ENCODE measurements at regions not wholly inside any gene's neighbourhood (a gene's known extent, or its start where the extent isn't known, plus 50 kb on each side); places are given as distances from the start of the nearest gene placed in this dataset.

DNA sequence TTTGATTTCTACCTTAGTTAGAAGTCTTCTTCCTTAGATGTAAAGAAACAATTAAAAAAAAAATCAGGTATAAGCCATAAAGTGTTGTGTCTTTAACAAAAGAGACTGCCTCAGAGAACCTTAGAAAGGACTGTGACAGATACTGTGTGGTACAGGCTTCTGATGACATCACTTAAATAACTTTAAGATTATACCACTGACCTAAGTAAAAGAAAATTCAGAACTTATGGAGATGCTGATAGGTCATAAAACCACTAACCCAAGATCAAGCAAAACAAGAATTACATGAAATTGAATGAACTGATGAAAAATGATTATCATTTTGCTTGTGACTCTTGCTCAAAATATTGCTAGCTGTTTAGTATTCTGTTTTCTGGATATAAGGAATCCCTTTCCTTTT lies 220.8 kb downstream of the NRIP1 start:
- TF ChIP-seq NFIC (IDR thresholded peaks at IDR 0.05) (no peak), NR2C2 (CRISPR knock-in tag; IDR thresholded peaks at IDR 0.05) (no peak), NR2C2 (tag; IDR thresholded peaks at IDR 0.05) (no peak), ZNF24 (IDR thresholded peaks at IDR 0.05) (no peak), IRF2 (CRISPR knock-in tag; IDR thresholded peaks at IDR 0.05) (no peak), ILF3 (IDR thresholded peaks at IDR 0.05; ENCODE audit: borderline replicate concordance) (no peak), ZNF274 (IDR thresholded peaks at IDR 0.05; ENCODE audit: borderline replicate concordance, low read depth, low read length) (no peak)
- TF ChIP-seq, protein P1, sequence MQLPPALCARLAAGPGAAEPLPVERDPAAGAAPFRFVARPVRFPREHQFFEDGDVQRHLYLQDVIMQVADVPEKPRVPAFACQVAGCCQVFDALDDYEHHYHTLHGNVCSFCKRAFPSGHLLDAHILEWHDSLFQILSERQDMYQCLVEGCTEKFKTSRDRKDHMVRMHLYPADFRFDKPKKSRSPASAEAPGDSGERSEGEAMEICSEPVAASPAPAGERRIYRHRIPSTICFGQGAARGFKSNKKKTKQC (CRISPR knock-in tag; IDR thresholded peaks at IDR 0.05), result no peak
- TF ChIP-seq, protein P2, sequence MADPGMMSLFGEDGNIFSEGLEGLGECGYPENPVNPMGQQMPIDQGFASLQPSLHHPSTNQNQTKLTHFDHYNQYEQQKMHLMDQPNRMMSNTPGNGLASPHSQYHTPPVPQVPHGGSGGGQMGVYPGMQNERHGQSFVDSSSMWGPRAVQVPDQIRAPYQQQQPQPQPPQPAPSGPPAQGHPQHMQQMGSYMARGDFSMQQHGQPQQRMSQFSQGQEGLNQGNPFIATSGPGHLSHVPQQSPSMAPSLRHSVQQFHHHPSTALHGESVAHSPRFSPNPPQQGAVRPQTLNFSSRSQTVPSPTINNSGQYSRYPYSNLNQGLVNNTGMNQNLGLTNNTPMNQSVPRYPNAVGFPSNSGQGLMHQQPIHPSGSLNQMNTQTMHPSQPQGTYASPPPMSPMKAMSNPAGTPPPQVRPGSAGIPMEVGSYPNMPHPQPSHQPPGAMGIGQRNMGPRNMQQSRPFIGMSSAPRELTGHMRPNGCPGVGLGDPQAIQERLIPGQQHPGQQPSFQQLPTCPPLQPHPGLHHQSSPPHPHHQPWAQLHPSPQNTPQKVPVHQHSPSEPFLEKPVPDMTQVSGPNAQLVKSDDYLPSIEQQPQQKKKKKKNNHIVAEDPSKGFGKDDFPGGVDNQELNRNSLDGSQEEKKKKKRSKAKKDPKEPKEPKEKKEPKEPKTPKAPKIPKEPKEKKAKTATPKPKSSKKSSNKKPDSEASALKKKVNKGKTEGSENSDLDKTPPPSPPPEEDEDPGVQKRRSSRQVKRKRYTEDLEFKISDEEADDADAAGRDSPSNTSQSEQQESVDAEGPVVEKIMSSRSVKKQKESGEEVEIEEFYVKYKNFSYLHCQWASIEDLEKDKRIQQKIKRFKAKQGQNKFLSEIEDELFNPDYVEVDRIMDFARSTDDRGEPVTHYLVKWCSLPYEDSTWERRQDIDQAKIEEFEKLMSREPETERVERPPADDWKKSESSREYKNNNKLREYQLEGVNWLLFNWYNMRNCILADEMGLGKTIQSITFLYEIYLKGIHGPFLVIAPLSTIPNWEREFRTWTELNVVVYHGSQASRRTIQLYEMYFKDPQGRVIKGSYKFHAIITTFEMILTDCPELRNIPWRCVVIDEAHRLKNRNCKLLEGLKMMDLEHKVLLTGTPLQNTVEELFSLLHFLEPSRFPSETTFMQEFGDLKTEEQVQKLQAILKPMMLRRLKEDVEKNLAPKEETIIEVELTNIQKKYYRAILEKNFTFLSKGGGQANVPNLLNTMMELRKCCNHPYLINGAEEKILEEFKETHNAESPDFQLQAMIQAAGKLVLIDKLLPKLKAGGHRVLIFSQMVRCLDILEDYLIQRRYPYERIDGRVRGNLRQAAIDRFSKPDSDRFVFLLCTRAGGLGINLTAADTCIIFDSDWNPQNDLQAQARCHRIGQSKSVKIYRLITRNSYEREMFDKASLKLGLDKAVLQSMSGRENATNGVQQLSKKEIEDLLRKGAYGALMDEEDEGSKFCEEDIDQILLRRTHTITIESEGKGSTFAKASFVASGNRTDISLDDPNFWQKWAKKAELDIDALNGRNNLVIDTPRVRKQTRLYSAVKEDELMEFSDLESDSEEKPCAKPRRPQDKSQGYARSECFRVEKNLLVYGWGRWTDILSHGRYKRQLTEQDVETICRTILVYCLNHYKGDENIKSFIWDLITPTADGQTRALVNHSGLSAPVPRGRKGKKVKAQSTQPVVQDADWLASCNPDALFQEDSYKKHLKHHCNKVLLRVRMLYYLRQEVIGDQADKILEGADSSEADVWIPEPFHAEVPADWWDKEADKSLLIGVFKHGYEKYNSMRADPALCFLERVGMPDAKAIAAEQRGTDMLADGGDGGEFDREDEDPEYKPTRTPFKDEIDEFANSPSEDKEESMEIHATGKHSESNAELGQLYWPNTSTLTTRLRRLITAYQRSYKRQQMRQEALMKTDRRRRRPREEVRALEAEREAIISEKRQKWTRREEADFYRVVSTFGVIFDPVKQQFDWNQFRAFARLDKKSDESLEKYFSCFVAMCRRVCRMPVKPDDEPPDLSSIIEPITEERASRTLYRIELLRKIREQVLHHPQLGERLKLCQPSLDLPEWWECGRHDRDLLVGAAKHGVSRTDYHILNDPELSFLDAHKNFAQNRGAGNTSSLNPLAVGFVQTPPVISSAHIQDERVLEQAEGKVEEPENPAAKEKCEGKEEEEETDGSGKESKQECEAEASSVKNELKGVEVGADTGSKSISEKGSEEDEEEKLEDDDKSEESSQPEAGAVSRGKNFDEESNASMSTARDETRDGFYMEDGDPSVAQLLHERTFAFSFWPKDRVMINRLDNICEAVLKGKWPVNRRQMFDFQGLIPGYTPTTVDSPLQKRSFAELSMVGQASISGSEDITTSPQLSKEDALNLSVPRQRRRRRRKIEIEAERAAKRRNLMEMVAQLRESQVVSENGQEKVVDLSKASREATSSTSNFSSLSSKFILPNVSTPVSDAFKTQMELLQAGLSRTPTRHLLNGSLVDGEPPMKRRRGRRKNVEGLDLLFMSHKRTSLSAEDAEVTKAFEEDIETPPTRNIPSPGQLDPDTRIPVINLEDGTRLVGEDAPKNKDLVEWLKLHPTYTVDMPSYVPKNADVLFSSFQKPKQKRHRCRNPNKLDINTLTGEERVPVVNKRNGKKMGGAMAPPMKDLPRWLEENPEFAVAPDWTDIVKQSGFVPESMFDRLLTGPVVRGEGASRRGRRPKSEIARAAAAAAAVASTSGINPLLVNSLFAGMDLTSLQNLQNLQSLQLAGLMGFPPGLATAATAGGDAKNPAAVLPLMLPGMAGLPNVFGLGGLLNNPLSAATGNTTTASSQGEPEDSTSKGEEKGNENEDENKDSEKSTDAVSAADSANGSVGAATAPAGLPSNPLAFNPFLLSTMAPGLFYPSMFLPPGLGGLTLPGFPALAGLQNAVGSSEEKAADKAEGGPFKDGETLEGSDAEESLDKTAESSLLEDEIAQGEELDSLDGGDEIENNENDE (IDR thresholded peaks at IDR 0.05; ENCODE audit: low read depth, low read length), result no peak

All from K562 (cell line).